Sigmoid colon (tissue), 6 donors: ENCODE measurements at regions not wholly inside any gene's neighbourhood (a gene's known extent, or its start where the extent isn't known, plus 50 kb on each side); places are given as distances from the start of the nearest gene placed in this dataset.

Experiments
- DNase-seq: peaks from one replicate; pipeline ENCODE4 v3.0.0-alpha.2; 2019
- H3K27ac ChIP-seq, 4 donors: fragments of 200-600 bp; sonication (generic); one replicate each; pipeline ENCODE4 v1.5.1; 2016 to 2019; ENCODE audit warnings: mild to moderate bottlenecking in 1 of 4
- H3K27me3 ChIP-seq, 3 donors: fragments of 200-600 bp; sonication (generic); one replicate each; pipeline ENCODE4 v1.5.1; 2019; ENCODE audit warnings: mild to moderate bottlenecking in 1 of 3
- H3K36me3 ChIP-seq, 4 donors: fragments of 200-600 bp; sonication (generic); one replicate each; pipeline ENCODE4 v1.5.1; 2016 to 2019
- H3K4me1 ChIP-seq, 4 donors: fragments of 200-600 bp; sonication (generic); one replicate each; pipeline ENCODE4 v1.5.1; 2017 to 2019
- H3K4me3 ChIP-seq, 4 donors: fragments of 200-600 bp; sonication (generic); one replicate each; pipeline ENCODE4 v1.5.1; 2017 to 2019; ENCODE audit warnings: mild to moderate bottlenecking in 2 of 4, moderate library complexity in 1 of 4
- H3K9me3 ChIP-seq, 4 donors: fragments of 200-600 bp in 3 of 4; sonication (generic) in 3 of 4; one replicate each; pipeline versions ENCODE4 v1.5.1 to v1.6.1; 2013 to 2019
- CTCF ChIP-seq, 4 experiments: fragments of 450-650 bp in 3 of 4; fragments of 200-600 bp in 1 of 4; IDR thresholded peaks; one replicate each; pipeline ENCODE4 v1.5.1; 2016 to 2019; ENCODE audit warnings: antibody characterized with exemption in 4 of 4, mild to moderate bottlenecking in 3 of 4, moderate library complexity in 2 of 4
- EP300 ChIP-seq, 4 donors: sonication (generic); formaldehyde crosslinking; IDR thresholded peaks; one replicate each; pipeline ENCODE4 v1.6.1; 2017; ENCODE audit warnings: antibody characterized with exemption in 4 of 4
- POLR2A ChIP-seq, 2 donors: fragments of 450-650 bp; IDR thresholded peaks; one replicate each; pipeline ENCODE4 v1.6.1; 2016; ENCODE audit warnings: antibody characterized with exemption in 2 of 2, mild to moderate bottlenecking in 2 of 2, moderate library complexity in 2 of 2
- POLR2AphosphoS5 ChIP-seq, 4 donors: sonication (generic); formaldehyde crosslinking; IDR thresholded peaks; one replicate each; pipeline ENCODE4 v1.6.1; 2017; ENCODE audit warnings: antibody characterized with exemption in 4 of 4
- WGBS, 2 donors: extraction: QIAGEN DNeasy Blood & Tissue Kit; methylation state at CpG; one replicate each; pipeline ENCODE4 v1.1.7; 2013; 5-methylcytosine and 5-hydroxymethylcytosine counted together
- intact Hi-C: fragments of 100-400 bp; cut with DNase I; formaldehyde crosslinking; loops from one replicate; pipeline ENCODE4 v1.15.1; 2023
- donor health status: healthy with polysubstance abuse.
- donor health status: healthy.

DNA sequence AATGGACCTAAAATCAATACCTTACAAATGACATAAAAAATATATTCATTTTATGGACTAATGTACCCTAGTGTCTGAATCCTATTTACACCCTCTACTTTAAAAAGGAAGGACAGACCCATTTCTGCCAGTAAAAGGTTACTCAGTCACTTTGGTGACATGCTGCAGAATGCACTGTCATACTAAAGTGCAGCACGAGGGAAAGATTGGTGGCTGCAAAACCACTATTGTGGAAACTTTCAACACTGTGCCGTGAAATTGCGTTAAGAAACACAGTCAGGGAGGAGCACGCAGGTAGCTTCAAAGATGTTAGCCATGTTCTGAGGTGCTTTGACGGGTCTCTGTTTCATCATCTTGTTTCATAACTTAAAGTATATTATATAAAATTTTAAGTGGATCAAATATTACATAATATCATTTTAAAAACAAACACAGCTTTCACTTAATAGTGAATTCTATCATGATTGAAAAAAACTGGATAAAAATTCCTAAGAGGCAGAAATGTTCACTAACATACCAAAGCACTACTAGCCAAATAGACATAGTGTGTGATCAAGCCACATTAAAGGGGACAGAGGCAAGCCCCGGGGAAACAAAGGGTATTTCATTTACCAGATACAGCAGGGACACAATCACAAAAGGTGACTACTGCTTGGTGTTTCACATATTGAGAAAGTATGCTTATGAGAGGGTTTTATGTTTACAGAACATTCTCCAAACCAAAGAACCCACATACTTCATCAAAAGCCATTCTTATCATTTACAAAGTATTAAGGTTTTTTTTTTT lies 330.8 kb upstream of the SOX5 start:
- no peak overlapping the region for H3K4me3 ChIP-seq
- no peaks in the 10 kb centered on the region for H3K9me3 ChIP-seq
- intact Hi-C loops: no loop called here
- no peak for DNase-seq
- H3K27me3 ChIP-seq: no peaks in the 10 kb centered on the region
- no peaks in the 10 kb centered on the region for H3K36me3 ChIP-seq
- WGBS, 2 donors: 33 to 54% methylated on average over 6 of the region's 6 CpGs
- H3K27ac ChIP-seq: no peak overlapping the region
- TF ChIP-seq EP300 (IDR thresholded peaks at IDR 0.05) (no peak), CTCF (IDR thresholded peaks at IDR 0.05) (no peak), POLR2AphosphoS5 (IDR thresholded peaks at IDR 0.05) (no peak), POLR2A (IDR thresholded peaks at IDR 0.05) (no peak)
- H3K4me1 ChIP-seq: peaks cover 0 to 9% (median 1%) of the 10 kb centered on the region in 4 donors

- no peaks in the 10 kb centered on the region for H3K9me3 ChIP-seq
- H3K27ac ChIP-seq: no peak overlapping the region
- no peak overlapping the region for H3K4me3 ChIP-seq
- TF ChIP-seq EP300 (IDR thresholded peaks at IDR 0.05) (no peak), POLR2A (IDR thresholded peaks at IDR 0.05) (no peak), CTCF (IDR thresholded peaks at IDR 0.05) (no peak), POLR2AphosphoS5 (IDR thresholded peaks at IDR 0.05) (no peak)
- intact Hi-C loops: no loop called here
- DNase-seq: no peak
- H3K27me3 ChIP-seq: no peaks in the 10 kb centered on the region
- H3K36me3 ChIP-seq: no peaks in the 10 kb centered on the region
- H3K4me1 ChIP-seq: no peaks in the 10 kb centered on the region
Observed at GRCh38 chr12:24278832-24279231, 329.4 kb upstream of the SOX5 start.

- TF ChIP-seq EP300 (IDR thresholded peaks at IDR 0.05): no peak
- no peak for TF ChIP-seq CTCF (IDR thresholded peaks at IDR 0.05)
- no peak for TF ChIP-seq POLR2AphosphoS5 (IDR thresholded peaks at IDR 0.05)
- no peak for TF ChIP-seq POLR2A (IDR thresholded peaks at IDR 0.05)
- Histone ChIP-seq H3K36me3 (no peaks in the 10 kb centered on the region), H3K4me3 (no peak overlapping the region), H3K27me3 (no peaks in the 10 kb centered on the region), H3K4me1 (no peaks in the 10 kb centered on the region), H3K9me3 (no peaks in the 10 kb centered on the region), H3K27ac (no peak overlapping the region)
- no peak for DNase-seq
- 76 to 84% methylated on average over 2 of the region's 2 CpGs for WGBS, 2 donors
- intact Hi-C loops: no loop called here
Observed at GRCh38 chr12:24270965-24271364, 321.5 kb upstream of the SOX5 start.

DNA sequence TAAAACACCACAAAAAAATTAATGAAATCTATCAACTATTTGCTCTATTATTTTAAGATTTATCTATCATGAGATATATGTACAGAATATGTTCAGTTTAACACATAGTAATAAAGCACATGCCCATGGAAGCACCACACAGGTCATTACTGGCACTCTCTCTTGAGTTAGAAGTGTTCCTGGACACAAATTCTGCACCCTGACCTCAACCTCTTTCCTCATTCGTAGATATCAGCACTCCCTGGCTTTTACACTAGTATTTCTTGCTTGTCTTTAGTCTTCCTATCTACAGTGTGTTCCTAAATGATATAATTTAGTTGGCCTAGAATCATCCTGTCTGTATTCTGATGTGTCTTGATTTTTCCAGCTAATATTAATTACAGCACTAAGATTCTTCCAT lies 321.0 kb upstream of the SOX5 start:
- Histone ChIP-seq H3K4me3 (no peak overlapping the region), H3K9me3 (no peaks in the 10 kb centered on the region), H3K27me3 (no peaks in the 10 kb centered on the region), H3K4me1 (no peaks in the 10 kb centered on the region), H3K36me3 (no peaks in the 10 kb centered on the region), H3K27ac (no peak overlapping the region)
- no peak for DNase-seq
- intact Hi-C loops: no loop called here
- WGBS, 2 donors: 46 to 85% methylated on average over 1 of the region's 1 CpG
- TF ChIP-seq POLR2A (IDR thresholded peaks at IDR 0.05): no peak
- no peak for TF ChIP-seq POLR2AphosphoS5 (IDR thresholded peaks at IDR 0.05)
- TF ChIP-seq EP300 (IDR thresholded peaks at IDR 0.05): no peak
- TF ChIP-seq CTCF (IDR thresholded peaks at IDR 0.05): no peak
